ENCODE measurements at regions not wholly inside any gene's neighbourhood (a gene's known extent, or its start where the extent isn't known, plus 50 kb on each side); places are given as distances from the start of the nearest gene placed in this dataset.

DNA sequence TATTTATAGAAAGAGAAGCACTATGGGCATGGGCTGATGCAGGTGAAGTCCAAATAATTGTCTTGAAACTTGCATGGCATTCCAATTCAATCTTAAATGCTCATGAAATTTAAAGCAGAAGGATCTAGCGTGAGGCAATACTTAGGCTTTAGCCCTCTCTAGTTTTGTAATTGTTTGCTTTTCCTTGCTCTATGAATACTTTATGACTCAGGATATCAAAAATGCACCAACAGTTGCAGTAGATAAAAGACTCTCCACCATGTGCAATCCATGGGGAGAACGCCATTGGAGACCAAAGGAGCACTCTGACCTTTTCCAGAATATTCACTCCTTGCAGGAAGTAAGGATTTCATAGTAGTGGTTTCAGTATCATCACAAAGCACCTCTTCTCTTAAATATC, 436.4 kb downstream of the LRRIQ3 start (continued):
- TF ChIP-seq, protein P1, sequence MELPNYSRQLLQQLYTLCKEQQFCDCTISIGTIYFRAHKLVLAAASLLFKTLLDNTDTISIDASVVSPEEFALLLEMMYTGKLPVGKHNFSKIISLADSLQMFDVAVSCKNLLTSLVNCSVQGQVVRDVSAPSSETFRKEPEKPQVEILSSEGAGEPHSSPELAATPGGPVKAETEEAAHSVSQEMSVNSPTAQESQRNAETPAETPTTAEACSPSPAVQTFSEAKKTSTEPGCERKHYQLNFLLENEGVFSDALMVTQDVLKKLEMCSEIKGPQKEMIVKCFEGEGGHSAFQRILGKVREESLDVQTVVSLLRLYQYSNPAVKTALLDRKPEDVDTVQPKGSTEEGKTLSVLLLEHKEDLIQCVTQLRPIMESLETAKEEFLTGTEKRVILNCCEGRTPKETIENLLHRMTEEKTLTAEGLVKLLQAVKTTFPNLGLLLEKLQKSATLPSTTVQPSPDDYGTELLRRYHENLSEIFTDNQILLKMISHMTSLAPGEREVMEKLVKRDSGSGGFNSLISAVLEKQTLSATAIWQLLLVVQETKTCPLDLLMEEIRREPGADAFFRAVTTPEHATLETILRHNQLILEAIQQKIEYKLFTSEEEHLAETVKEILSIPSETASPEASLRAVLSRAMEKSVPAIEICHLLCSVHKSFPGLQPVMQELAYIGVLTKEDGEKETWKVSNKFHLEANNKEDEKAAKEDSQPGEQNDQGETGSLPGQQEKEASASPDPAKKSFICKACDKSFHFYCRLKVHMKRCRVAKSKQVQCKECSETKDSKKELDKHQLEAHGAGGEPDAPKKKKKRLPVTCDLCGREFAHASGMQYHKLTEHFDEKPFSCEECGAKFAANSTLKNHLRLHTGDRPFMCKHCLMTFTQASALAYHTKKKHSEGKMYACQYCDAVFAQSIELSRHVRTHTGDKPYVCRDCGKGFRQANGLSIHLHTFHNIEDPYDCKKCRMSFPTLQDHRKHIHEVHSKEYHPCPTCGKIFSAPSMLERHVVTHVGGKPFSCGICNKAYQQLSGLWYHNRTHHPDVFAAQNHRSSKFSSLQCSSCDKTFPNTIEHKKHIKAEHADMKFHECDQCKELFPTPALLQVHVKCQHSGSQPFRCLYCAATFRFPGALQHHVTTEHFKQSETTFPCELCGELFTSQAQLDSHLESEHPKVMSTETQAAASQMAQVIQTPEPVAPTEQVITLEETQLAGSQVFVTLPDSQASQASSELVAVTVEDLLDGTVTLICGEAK (IDR thresholded peaks at IDR 0.05; ENCODE audit: borderline replicate concordance): no peak
- TF ChIP-seq, protein P2, sequence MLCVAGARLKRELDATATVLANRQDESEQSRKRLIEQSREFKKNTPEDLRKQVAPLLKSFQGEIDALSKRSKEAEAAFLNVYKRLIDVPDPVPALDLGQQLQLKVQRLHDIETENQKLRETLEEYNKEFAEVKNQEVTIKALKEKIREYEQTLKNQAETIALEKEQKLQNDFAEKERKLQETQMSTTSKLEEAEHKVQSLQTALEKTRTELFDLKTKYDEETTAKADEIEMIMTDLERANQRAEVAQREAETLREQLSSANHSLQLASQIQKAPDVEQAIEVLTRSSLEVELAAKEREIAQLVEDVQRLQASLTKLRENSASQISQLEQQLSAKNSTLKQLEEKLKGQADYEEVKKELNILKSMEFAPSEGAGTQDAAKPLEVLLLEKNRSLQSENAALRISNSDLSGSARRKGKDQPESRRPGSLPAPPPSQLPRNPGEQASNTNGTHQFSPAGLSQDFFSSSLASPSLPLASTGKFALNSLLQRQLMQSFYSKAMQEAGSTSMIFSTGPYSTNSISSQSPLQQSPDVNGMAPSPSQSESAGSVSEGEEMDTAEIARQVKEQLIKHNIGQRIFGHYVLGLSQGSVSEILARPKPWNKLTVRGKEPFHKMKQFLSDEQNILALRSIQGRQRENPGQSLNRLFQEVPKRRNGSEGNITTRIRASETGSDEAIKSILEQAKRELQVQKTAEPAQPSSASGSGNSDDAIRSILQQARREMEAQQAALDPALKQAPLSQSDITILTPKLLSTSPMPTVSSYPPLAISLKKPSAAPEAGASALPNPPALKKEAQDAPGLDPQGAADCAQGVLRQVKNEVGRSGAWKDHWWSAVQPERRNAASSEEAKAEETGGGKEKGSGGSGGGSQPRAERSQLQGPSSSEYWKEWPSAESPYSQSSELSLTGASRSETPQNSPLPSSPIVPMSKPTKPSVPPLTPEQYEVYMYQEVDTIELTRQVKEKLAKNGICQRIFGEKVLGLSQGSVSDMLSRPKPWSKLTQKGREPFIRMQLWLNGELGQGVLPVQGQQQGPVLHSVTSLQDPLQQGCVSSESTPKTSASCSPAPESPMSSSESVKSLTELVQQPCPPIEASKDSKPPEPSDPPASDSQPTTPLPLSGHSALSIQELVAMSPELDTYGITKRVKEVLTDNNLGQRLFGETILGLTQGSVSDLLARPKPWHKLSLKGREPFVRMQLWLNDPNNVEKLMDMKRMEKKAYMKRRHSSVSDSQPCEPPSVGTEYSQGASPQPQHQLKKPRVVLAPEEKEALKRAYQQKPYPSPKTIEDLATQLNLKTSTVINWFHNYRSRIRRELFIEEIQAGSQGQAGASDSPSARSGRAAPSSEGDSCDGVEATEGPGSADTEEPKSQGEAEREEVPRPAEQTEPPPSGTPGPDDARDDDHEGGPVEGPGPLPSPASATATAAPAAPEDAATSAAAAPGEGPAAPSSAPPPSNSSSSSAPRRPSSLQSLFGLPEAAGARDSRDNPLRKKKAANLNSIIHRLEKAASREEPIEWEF (IDR thresholded peaks at IDR 0.05; ENCODE audit: insufficient replicate concordance, low read depth, low read length): no peak
- no peak for TF ChIP-seq JUND (IDR thresholded peaks at IDR 0.05; ENCODE audit: low read depth, low read length)
- no peak for TF ChIP-seq CEBPB (IDR thresholded peaks at IDR 0.05; ENCODE audit: borderline replicate concordance in 1 of 2, low read depth in 2 of 2, low read length in 2 of 2)
- TF ChIP-seq CREB1 (IDR thresholded peaks at IDR 0.05; ENCODE audit: low read depth): no peak
- TF ChIP-seq, protein P3, sequence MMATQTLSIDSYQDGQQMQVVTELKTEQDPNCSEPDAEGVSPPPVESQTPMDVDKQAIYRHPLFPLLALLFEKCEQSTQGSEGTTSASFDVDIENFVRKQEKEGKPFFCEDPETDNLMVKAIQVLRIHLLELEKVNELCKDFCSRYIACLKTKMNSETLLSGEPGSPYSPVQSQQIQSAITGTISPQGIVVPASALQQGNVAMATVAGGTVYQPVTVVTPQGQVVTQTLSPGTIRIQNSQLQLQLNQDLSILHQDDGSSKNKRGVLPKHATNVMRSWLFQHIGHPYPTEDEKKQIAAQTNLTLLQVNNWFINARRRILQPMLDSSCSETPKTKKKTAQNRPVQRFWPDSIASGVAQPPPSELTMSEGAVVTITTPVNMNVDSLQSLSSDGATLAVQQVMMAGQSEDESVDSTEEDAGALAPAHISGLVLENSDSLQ (IDR thresholded peaks at IDR 0.05): no peak
